K562 (cell line): ENCODE measurements at regions not wholly inside any gene's neighbourhood (a gene's known extent, or its start where the extent isn't known, plus 50 kb on each side); places are given as distances from the start of the nearest gene placed in this dataset.

Source experiments
- ATAC-seq: fragments of 200-7000 bp; cut with Tn5 transposase; 3 replicates; pipeline ENCODE4 v1.9.1; 2020; ENCODE audit warnings: moderate library complexity
- BruUV-seq: library from RNA; stranded (reverse); fragments of 400-500 nt; replicated peaks from 2 replicates; lab custom pipeline; 2021; lab: Mats Ljungman, UMichigan
- CTCF ChIA-PET: fragments of 300-600 bp; formaldehyde crosslinking; extraction: SDS; loops from one replicate; lab custom pipeline; 2021; ENCODE audit warnings: low intra/inter-chr PET ratio; lab: Yijun Ruan, JAX
- POLR2A ChIA-PET: fragments of 300-600, 350-650 bp; sonication (Branson Sonifier 250); formaldehyde crosslinking; extraction: SDS; loops from one replicate; lab custom pipeline; 2021; ENCODE audit warnings: antibody characterized with exemption, inconsistent platforms; lab: Yijun Ruan, JAX
- DNase-seq, 4 experiments: peaks; one replicate each; pipeline versions ENCODE4 v3.0.0 to v3.0.0-alpha.2; 2011 to 2018; ENCODE audit warnings: low spot score in 3 of 4, mixed read lengths in 3 of 4; ENCODE audit errors: extremely low read depth in 1 of 4
- FAIRE-seq: peaks from 2 replicates; lab custom pipeline; 2011; peaks lifted over from hg19 to GRCh38; lab: Jason Lieb, UNC
- H2AFZ ChIP-seq: 2 replicates; pipeline ENCODE4 v1.6.0; 2011; ENCODE audit warnings: low read depth, low read length, control low read depth, inconsistent platforms
- H3K27ac ChIP-seq: fragments of 200-600 bp; 3 replicates; pipeline ENCODE4 v1.8.0; 2011; ENCODE audit warnings: low read depth, mild to moderate bottlenecking, control low read depth, inconsistent platforms, low read length, moderate library complexity, mixed read lengths; ENCODE audit errors: extremely low read depth
- H3K27me3 ChIP-seq, 2 experiments: fragments of 300-600 bp in 1 of 2; 2 replicates in 1 of 2; 3 replicates in 1 of 2; pipeline versions ENCODE4 v1.6.0 to v1.8.0; 2011; ENCODE audit warnings: inconsistent platforms in 2 of 2, low read length in 2 of 2, mild to moderate bottlenecking in 1 of 2, mixed read lengths in 1 of 2, moderate library complexity in 1 of 2; ENCODE audit not compliant: control insufficient read depth in 2 of 2, insufficient read depth in 2 of 2
- H3K36me3 ChIP-seq: fragments of 300-600 bp; 3 replicates; pipeline ENCODE4 v1.8.0; 2011; ENCODE audit warnings: mild to moderate bottlenecking, low read length, inconsistent platforms; ENCODE audit not compliant: control insufficient read depth, insufficient read depth
- H3K4me1 ChIP-seq, 2 experiments: fragments of 200-600 bp in 1 of 2; replicated peaks in 1 of 2; 2 replicates in 1 of 2; 3 replicates in 1 of 2; pipeline versions ENCODE4 v1.5.1 to v1.8.0; 2011; ENCODE audit warnings: inconsistent platforms in 2 of 2, low read length in 2 of 2, mild to moderate bottlenecking in 1 of 2, mixed read lengths in 1 of 2, moderate library complexity in 1 of 2; ENCODE audit not compliant: control insufficient read depth in 2 of 2, insufficient read depth in 2 of 2
- H3K4me2 ChIP-seq: 2 replicates; pipeline ENCODE4 v1.6.1; 2011; ENCODE audit warnings: low read length, control low read depth, inconsistent platforms, mixed read lengths; ENCODE audit not compliant: insufficient read depth
- H3K4me3 ChIP-seq: fragments of 200-600 bp; sonication (generic), shearing (Covaris generic); 2 replicates; pipeline ENCODE4 v1.5.1; 2016; ENCODE audit warnings: control low read depth, inconsistent platforms
- H3K79me2 ChIP-seq: fragments of 200-600 bp; 3 replicates; pipeline ENCODE4 v1.8.0; 2011; ENCODE audit warnings: low read length, inconsistent platforms; ENCODE audit not compliant: control insufficient read depth, insufficient read depth
- H3K9ac ChIP-seq, 2 experiments: 2 replicates each; pipeline versions ENCODE4 v1.6.0 to v1.6.1; 2011; ENCODE audit warnings: low read depth in 2 of 2, low read length in 2 of 2, control low read depth in 1 of 2, inconsistent platforms in 1 of 2, mild to moderate bottlenecking in 1 of 2, mixed read lengths in 1 of 2; ENCODE audit not compliant: insufficient read depth in 1 of 2
- H3K9me1 ChIP-seq: one replicate; pipeline ENCODE4 v1.6.0; 2011; ENCODE audit warnings: inconsistent platforms, mild to moderate bottlenecking, low read length, moderate library complexity; ENCODE audit not compliant: control insufficient read depth, insufficient read depth
- H3K9me3 ChIP-seq: replicated peaks from 2 replicates; pipeline ENCODE4 v1.5.1; 2011; ENCODE audit warnings: low read depth, low read length, inconsistent platforms; ENCODE audit not compliant: control insufficient read depth, insufficient read depth
- H4K20me1 ChIP-seq: replicated peaks from 2 replicates; pipeline ENCODE4 v1.6.1; 2011; ENCODE audit warnings: low read length, inconsistent platforms, mixed read lengths; ENCODE audit not compliant: control insufficient read depth, insufficient read depth
- BRCA1 ChIP-seq, 2 experiments: fragments of 450-650 bp in 1 of 2; sonication (generic) in 1 of 2; formaldehyde crosslinking in 1 of 2; IDR thresholded peaks; 2 replicates each; pipeline versions ENCODE4 v1.5.0 to v1.6.1; 2017 to 2020; ENCODE audit warnings: mild to moderate bottlenecking in 1 of 2, missing genetic modification reagents in 1 of 2
- BRF2 ChIP-seq: IDR thresholded peaks from 3 replicates; pipeline ENCODE4 v1.6.1; 2011; ENCODE audit warnings: borderline replicate concordance, mild to moderate bottlenecking; ENCODE audit not compliant: insufficient read length, insufficient read depth
- CBX5 ChIP-seq: IDR thresholded peaks from 2 replicates; pipeline ENCODE4 v1.6.1; 2014; ENCODE audit warnings: low read depth, borderline replicate concordance
- E2F5 ChIP-seq: sonication (generic); formaldehyde crosslinking; IDR thresholded peaks from 2 replicates; pipeline ENCODE4 v1.8.0; 2022; ENCODE audit warnings: mild to moderate bottlenecking, missing genetic modification reagents
- E4F1 ChIP-seq: fragments of 250-450 bp; sonication (Bioruptor Pico); IDR thresholded peaks from 2 replicates; pipeline ENCODE4 v1.5.0; 2021; ENCODE audit warnings: mild to moderate bottlenecking, borderline replicate concordance
- MAFF ChIP-seq: IDR thresholded peaks from 2 replicates; pipeline ENCODE4 v1.6.1; 2012; ENCODE audit warnings: low read length, improper control_type of control experiment
- MBD1 ChIP-seq: fragments of 250-450 bp; sonication (Bioruptor Pico); IDR thresholded peaks from 2 replicates; pipeline ENCODE4 v1.8.0; 2022; ENCODE audit warnings: inconsistent platforms
- MYBL2 ChIP-seq, 2 experiments: fragments of 450-650 bp in 1 of 2; sonication (generic) in 1 of 2; formaldehyde crosslinking in 1 of 2; IDR thresholded peaks; 2 replicates each; pipeline versions ENCODE4 v1.6.1 to v1.8.1; 2017 to 2022; ENCODE audit warnings: borderline replicate concordance in 1 of 2, inconsistent platforms in 1 of 2, low read depth in 1 of 2, mild to moderate bottlenecking in 1 of 2, missing genetic modification reagents in 1 of 2, moderate library complexity in 1 of 2
- SAFB2 ChIP-seq: fragments of 200-400 bp; formaldehyde crosslinking; IDR thresholded peaks from 2 replicates; pipeline ENCODE4 v1.6.1; 2018; ENCODE audit warnings: borderline replicate concordance, low read length, low read depth, moderate library complexity; ENCODE audit not compliant: severe bottlenecking
- TCF7 ChIP-seq: sonication (generic); IDR thresholded peaks from 2 replicates; pipeline ENCODE4 v1.6.1; 2016; ENCODE audit warnings: antibody characterized with exemption, borderline replicate concordance
- ZBED1 ChIP-seq: IDR thresholded peaks from 2 replicates; pipeline ENCODE4 v1.6.1; 2014
- ZNF134 ChIP-seq: fragments of 250-450 bp; sonication (Bioruptor Pico); conservative IDR thresholded peaks from 2 replicates; pipeline ENCODE4 v1.4.0; 2020
- ZNF253 ChIP-seq: fragments of 250-450 bp; sonication (Bioruptor Pico); conservative IDR thresholded peaks from 2 replicates; pipeline ENCODE4 v1.6.1; 2021; ENCODE audit warnings: mild to moderate bottlenecking
- ZNF347 ChIP-seq: fragments of 450-650 bp; formaldehyde crosslinking; IDR thresholded peaks from 2 replicates; pipeline ENCODE4 v1.4.0; 2020; ENCODE audit warnings: low read depth, mild to moderate bottlenecking, moderate library complexity
- ZSCAN32 ChIP-seq: fragments of 450-650 bp; formaldehyde crosslinking; IDR thresholded peaks from 2 replicates; pipeline ENCODE4 v1.4.0; 2020; ENCODE audit warnings: mild to moderate bottlenecking, moderate library complexity
- WGBS: fragments of 100-300 bp; shearing (Covaris generic); methylation state at CpG from one replicate; pipeline ENCODE4 v1.1.6; 2016; ENCODE audit warnings: low coverage, mixed read lengths; ENCODE audit not compliant: insufficient coverage; ENCODE audit errors: missing lambda C conversion rate; 5-methylcytosine and 5-hydroxymethylcytosine counted together
- in situ Hi-C: fragments of 300-500 bp; cut with MboI; formaldehyde crosslinking; loops from 4 replicates; pipeline ENCODE4 v1.15.0; 2018; ENCODE audit warnings: inconsistent platforms, mixed read lengths
- intact Hi-C: fragments of 100-400 bp; cut with micrococcal nuclease; formaldehyde crosslinking; loops from 2 replicates; pipeline ENCODE4 v1.14.2; 2022

GRCh38 chr2:60148716-60149115, 404.7 kb downstream of the BCL11A start (continued):
- TF ChIP-seq CBX5 (no peak), MYBL2 (IDR thresholded peaks at IDR 0.05; ENCODE audit: low read depth) (no peak), MYBL2 (CRISPR knock-in tag; IDR thresholded peaks at IDR 0.05; ENCODE audit: borderline replicate concordance) (no peak), E2F5 (CRISPR knock-in tag) (no peak), BRF2 (no peak), BRCA1 (IDR thresholded peaks at IDR 0.05) (no peak), BRCA1 (CRISPR knock-in tag; IDR thresholded peaks at IDR 0.05) (no peak), ZNF347 (CRISPR knock-in tag) (no peak)

- no peaks in the 10 kb centered on the region for H3K9me1 ChIP-seq
- BruUV-seq, result no TSS peak
- no peaks in the 10 kb centered on the region for H4K20me1 ChIP-seq
- intact Hi-C loops, result no loop called here
- CTCF ChIA-PET, result no interaction called here
- 0% methylated on average over 3 of the region's 3 CpGs for WGBS
- no peaks in the 10 kb centered on the region for H3K27me3 ChIP-seq
- H3K4me1 ChIP-seq, result no peaks in the 10 kb centered on the region
- ATAC-seq, result no peak
- H3K27ac ChIP-seq, result no peak overlapping the region
- no peak overlapping the region for H3K9ac ChIP-seq
- in situ Hi-C loops, result no loop called here
- H3K4me2 ChIP-seq, result no peak overlapping the region
- DNase-seq, result no peak
- H3K79me2 ChIP-seq, result no peaks in the 10 kb centered on the region
- no peak for FAIRE-seq
- POLR2A ChIA-PET, result no interaction called here
- no peak overlapping the region for H2AFZ ChIP-seq
- H3K4me3 ChIP-seq, result no peak overlapping the region
- no peaks in the 10 kb centered on the region for H3K9me3 ChIP-seq
- no peaks in the 10 kb centered on the region for H3K36me3 ChIP-seq
- TF ChIP-seq E4F1 (CRISPR knock-in tag) (no peak), ZNF253 (CRISPR knock-in tag) (no peak), ZSCAN32 (CRISPR knock-in tag) (no peak), MAFF (no peak), MBD1 (CRISPR knock-in tag) (no peak), ZNF134 (CRISPR knock-in tag) (no peak), TCF7 (no peak), SAFB2 (no peak), ZBED1 (no peak)
Observed at GRCh38 chr2:60140185-60140584, 413.3 kb downstream of the BCL11A start.
